ENCODE measurements at regions not wholly inside any gene's neighbourhood (a gene's known extent, or its start where the extent isn't known, plus 50 kb on each side); places are given as distances from the start of the nearest gene placed in this dataset.

GRCh38 chr18:71403501-71403900 is 1114.7 kb downstream of the SOCS6 start:
- no peak for TF ChIP-seq POLR2A (IDR thresholded peaks at IDR 0.05)
- TF ChIP-seq CTCF (IDR thresholded peaks at IDR 0.05), result no peak
